ENCODE measurements at regions not wholly inside any gene's neighbourhood (a gene's known extent, or its start where the extent isn't known, plus 50 kb on each side); places are given as distances from the start of the nearest gene placed in this dataset.
A peak's percentile ranks its signal among the peaks of the same experiment; 100 is the strongest.
"Not testable (repeated sequence)": the region's sequence is repeated elsewhere in the genome, so short reads cannot be mapped to it uniquely, and the experiment has no call there.

- no peak for DNase-seq (ENCODE audit: low read depth)
- no peak for TF ChIP-seq CTCF (IDR thresholded peaks at IDR 0.05; ENCODE audit: insufficient read depth, low read length, poor library complexity, severe bottlenecking)
- Histone ChIP-seq H3K27me3 (ENCODE audit: control insufficient read depth, insufficient read depth, low read length) (no peaks in the 10 kb centered on the region), H3K4me3 (ENCODE audit: low read depth, low read length) (no peak overlapping the region), H3K36me3 (ENCODE audit: control insufficient read depth, insufficient read depth, low read length) (no peaks in the 10 kb centered on the region)
Observed at GRCh38 chr10:86579883-86580520, 58.4 kb upstream of the WAPL start.

- no peak for DNase-seq (ENCODE audit: low read depth)
- TF ChIP-seq CTCF (IDR thresholded peaks at IDR 0.05; ENCODE audit: insufficient read depth, low read length, poor library complexity, severe bottlenecking): no peak
- H3K4me3 ChIP-seq (ENCODE audit: low read depth, low read length): no peak overlapping the region
- no peaks in the 10 kb centered on the region for H3K27me3 ChIP-seq (ENCODE audit: control insufficient read depth, insufficient read depth, low read length)
- H3K36me3 ChIP-seq (ENCODE audit: control insufficient read depth, insufficient read depth, low read length): no peaks in the 10 kb centered on the region
Observed at GRCh38 chr10:86580521-86580891, 58.9 kb upstream of the WAPL start.

- DNase-seq (ENCODE audit: low read depth): no peak
- Histone ChIP-seq H3K27me3 (ENCODE audit: control insufficient read depth, insufficient read depth, low read length) (no peaks in the 10 kb centered on the region), H3K4me3 (ENCODE audit: low read depth, low read length) (no peak overlapping the region), H3K36me3 (ENCODE audit: control insufficient read depth, insufficient read depth, low read length) (no peaks in the 10 kb centered on the region)
- no peak for TF ChIP-seq CTCF (IDR thresholded peaks at IDR 0.05; ENCODE audit: insufficient read depth, low read length, poor library complexity, severe bottlenecking)
Observed at GRCh38 chr10:86583983-86584382, 62.4 kb upstream of the WAPL start.

- DNase-seq (ENCODE audit: low read depth): peak; percentile 7
- Histone ChIP-seq H3K36me3 (ENCODE audit: control insufficient read depth, insufficient read depth, low read length) (no peaks in the 10 kb centered on the region), H3K4me3 (ENCODE audit: low read depth, low read length) (no peak overlapping the region), H3K27me3 (ENCODE audit: control insufficient read depth, insufficient read depth, low read length) (no peaks in the 10 kb centered on the region)
- TF ChIP-seq CTCF (IDR thresholded peaks at IDR 0.05; ENCODE audit: insufficient read depth, low read length, poor library complexity, severe bottlenecking): peak; percentile 95
Observed at GRCh38 chr10:86585037-86585929, 63.7 kb upstream of the WAPL start.

GRCh38 chr10:86586516-86586915 lies 64.9 kb upstream of the WAPL start:
- Histone ChIP-seq H3K4me3 (ENCODE audit: low read depth, low read length) (no peak overlapping the region), H3K36me3 (ENCODE audit: control insufficient read depth, insufficient read depth, low read length) (no peaks in the 10 kb centered on the region), H3K27me3 (ENCODE audit: control insufficient read depth, insufficient read depth, low read length) (no peaks in the 10 kb centered on the region)
- DNase-seq (ENCODE audit: low read depth): no peak
- TF ChIP-seq CTCF (IDR thresholded peaks at IDR 0.05; ENCODE audit: insufficient read depth, low read length, poor library complexity, severe bottlenecking): no peak

- DNase-seq (ENCODE audit: low read depth); H3K4me3 ChIP-seq (ENCODE audit: low read depth, low read length); H3K36me3 ChIP-seq (ENCODE audit: control insufficient read depth, insufficient read depth, low read length); H3K27me3 ChIP-seq (ENCODE audit: control insufficient read depth, insufficient read depth, low read length): not testable (repeated sequence)
Observed at GRCh38 chr10:86588781-86589180, 65.6 kb upstream of the OPN4 start.
